CD4-positive, alpha-beta T cell treated with Interleukin-4 for 1 hour (primary cell): ENCODE measurements at regions not wholly inside any gene's neighbourhood (a gene's known extent, or its start where the extent isn't known, plus 50 kb on each side); places are given as distances from the start of the nearest gene placed in this dataset.
"Not testable (repeated sequence)": the region's sequence is repeated elsewhere in the genome, so short reads cannot be mapped to it uniquely, and the experiment has no call there.

ENCODE experiments used
- DNase-seq, 2 donors: peaks; one replicate each; pipeline ENCODE4 v3.0.0-alpha.2; 2020 to 2022

GRCh38 chr6:14375930-14376329 lies 258.4 kb downstream of the CD83 start:
- no peak for DNase-seq

DNA sequence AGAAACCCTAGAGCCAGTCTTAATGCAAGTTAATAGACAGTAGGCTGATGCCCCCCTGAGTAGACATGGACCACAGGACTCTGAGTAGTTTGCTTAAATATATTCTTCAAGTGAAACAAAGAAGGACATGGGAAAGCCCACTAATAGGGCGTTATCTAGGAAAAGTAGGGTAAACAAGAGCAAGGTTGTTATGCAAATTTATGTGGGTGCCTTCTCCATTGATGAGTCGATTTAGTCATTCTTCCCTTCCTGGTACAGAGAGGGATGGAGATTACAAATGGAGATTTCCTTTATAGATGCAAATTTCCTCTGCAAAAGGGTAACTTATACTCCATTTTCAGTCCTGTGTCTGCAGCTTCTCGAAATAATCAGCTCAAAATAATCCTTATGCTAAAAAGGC lies 262.0 kb downstream of the CD83 start:
- no peak for DNase-seq

DNA sequence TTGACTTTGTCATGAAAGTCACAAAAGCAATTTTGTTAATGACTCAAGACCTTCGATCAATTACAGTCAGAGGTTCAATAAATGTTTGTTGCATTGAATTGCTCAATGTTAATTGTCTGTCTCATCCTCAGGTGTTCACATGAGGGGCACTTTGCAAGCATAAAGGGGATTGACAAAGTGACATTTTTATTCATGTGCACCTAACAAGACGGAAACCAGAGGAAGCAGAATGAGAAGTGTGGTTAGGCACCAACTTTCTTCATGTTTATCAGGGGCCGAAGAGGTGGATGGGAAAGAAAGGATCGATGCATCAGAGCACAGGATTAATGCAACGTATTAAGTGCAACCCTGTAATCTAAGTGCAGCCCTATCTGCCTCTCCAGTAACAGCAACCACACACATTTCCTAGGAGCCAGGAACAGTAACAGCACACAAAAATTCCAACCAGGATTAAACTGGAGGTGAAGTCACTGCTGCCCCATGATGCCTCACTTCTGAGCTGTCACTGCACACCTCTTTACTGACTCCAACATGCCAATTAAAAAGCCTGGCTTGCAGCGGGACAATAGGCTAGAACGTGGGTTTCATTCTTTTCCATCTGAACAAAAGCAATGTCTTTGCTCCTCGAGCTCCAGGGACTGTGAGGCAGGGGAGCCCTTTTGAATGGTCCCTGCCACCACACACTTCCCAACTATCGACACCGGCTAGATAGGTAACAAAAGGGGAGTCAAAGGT lies 262.7 kb downstream of the CD83 start:
- DNase-seq, result no peak

GRCh38 chr6:14380901-14381828 lies 263.6 kb downstream of the CD83 start:
- DNase-seq, result no peak

DNA sequence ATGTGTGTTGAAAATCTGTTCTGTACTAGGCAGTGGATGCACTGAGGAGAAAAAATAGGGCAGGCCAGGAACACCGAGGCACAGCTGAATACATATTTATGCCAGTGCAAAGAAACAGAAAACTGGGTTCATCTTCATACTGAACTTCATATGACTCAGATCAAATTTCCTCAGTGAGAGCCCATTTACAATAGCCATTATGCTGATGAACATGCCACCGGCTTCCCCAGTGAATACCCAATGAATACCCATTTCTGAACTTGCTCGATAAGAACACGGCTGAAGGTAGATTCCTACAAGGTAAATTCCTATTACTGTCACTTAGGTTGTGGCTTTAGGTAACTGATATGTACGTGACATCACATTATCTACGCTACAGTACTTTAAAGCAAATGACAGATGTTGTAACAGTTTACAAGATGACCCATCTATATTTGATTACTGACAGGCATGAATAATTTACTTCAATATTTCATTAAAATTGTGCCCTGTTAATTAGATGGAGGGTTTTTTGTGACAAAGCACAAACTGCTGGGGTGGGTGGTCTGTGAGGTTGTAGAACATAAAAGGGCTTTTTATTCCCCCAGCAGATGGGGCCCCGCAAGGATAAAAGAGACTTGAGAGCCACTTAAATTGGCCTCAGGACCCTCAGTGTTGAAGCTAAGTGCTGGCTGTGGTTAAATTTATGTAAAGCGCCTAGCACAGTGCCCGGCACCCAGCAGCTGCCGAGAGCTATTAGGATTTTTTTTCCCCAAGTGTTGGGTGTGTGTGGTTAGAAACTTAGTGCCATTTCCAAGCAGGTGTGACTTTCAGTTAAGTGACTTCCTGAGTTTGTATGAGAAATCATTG lies 264.5 kb downstream of the CD83 start:
- DNase-seq, result no peak

- no peak for DNase-seq
These were observed 265.2 kb downstream of the CD83 start for GRCh38 chr6:14382678-14383236.

DNA sequence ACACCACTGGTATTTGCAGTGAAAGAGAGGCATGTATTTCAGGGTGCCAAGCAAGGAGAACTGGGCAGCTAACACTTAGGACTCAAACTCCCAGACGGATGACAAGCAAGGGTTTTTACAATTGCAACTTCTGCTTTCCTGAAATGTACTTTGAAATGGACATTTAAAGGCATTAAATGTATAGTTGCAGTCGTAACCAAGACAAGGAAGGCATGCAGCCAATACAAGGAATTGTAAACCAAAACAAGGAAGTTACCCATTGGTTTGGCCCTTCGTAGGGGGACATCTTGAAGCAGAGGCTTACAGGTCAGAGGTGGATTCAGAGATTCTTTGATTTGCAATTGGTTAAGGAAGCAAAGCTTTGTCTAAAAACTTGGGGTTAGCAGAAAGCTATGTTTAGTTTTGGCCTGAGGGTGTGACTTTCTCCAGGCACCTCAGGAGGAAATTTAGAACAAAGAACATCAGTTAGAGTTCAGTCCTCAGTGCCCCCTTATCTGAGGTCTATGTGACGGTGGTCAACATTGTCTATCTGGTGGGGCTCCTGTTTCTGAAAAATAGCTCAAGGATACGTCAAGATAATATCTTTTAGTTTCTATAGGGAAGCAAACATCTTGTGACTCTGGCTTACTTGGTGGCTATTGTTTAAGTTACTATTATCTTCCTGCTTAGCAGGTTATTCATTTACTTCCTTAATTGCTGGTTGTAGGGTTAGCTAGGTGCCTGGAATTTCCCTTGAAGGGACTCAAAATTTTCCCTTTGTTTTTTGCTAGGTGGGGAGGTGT lies 266.0 kb downstream of the CD83 start:
- DNase-seq, result peak in 1 of 2 donors; percentile 11

- no peak for DNase-seq
These were observed 266.8 kb downstream of the CD83 start for GRCh38 chr6:14384175-14384949.

DNA sequence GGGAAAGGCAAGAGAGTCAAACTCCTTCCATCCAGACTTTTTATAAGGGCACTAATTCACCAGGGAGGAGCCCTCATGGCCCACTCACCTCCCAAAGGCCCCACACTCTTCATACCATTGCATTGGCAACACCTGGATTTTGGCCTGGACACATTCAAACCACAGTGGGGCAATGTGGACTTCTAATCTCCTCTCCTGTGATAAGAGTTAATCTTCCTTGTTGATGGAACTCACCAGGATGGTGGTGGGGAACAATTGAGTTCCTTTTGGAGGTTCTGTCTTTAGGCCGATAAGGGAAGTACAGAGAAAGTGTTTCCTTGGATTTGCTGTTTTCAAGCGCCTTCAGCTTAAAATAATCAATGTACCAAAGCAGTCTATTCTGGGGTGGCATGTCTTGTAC lies 268.7 kb downstream of the CD83 start:
- DNase-seq, result no peak

DNA sequence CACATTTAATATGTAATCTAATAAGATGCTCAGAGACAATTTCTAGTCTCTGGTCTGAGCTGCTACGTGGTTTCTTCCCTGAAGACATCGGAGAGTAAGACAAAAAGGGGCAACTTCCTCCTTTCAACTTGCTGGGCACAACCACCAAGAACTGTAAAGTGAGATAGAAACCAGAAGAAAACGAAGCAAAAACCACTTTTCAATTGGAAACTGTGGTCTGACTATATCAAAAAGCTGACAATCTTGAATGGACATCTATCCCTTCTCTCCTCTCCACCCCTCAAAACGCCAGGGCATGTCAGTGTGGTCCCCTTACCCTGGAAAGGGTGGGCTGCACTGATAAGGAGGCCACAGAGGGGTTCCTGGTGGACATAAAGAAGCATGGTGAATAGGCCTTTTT lies 269.1 kb downstream of the CD83 start:
- DNase-seq, result no peak

DNA sequence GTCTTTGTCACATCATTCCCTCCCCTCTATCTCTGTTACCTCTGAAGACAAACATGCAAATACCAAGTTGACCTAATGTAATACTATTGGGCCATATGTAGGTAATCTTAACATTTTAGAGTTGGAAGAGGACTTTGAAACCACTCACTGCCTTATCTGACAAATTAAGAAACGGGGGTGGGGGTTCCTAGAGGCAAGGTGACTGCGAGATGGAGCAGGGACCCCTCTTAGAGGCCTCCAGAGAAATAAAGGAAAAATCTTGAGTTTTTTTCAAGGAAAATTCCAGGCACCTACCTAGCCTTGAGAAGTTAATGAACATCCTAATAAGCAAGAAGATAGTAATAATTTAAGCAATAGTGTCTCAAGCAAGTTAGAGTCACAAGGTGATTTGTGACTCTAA lies 270.8 kb downstream of the CD83 start:
- no peak for DNase-seq

DNA sequence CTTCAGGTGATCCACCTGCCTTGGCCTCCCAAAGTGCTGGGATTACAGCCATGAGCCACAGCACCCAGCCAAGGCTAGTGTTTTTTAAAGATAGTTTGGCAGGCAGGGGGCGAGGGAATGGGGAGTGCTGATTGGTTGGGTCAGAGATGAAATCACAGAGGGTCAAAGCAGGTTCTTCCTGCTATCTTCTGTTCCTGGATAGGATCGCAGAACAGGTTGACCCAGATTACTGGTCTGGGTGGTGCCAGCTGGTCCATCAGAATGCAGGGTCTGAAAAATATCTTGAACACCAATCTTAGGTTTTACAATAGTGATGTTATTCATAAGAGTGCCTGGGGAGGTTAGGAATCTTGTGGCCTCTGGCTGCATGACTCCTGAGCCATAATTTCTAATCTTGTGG lies 272.2 kb downstream of the CD83 start:
- DNase-seq, result not testable (repeated sequence)

DNA sequence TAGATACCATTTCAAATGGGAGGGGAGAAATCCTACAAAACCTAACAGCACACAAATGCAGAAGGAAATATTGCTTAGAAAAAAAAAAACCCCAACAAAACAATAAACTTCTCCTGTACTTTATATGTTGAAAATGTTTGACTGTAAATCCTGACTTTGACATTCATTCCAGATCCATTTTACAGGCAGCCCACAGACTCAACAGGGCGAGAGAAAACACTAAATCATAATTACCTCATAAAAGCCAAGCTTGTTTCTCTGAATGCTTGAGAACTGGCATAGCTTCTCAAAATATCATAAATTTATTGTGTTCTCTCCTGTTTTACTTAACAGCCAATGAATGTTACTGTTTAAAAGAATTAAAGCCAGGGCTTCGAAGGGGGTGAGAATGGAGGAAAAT lies 273.2 kb downstream of the CD83 start:
- no peak for DNase-seq

GRCh38 chr6:14393910-14394309 lies 276.3 kb downstream of the CD83 start:
- DNase-seq, result no peak

GRCh38 chr6:14396392-14396791 lies 278.8 kb downstream of the CD83 start:
- no peak for DNase-seq

GRCh38 chr6:14396826-14397517 lies 279.4 kb downstream of the CD83 start:
- DNase-seq, result no peak

DNA sequence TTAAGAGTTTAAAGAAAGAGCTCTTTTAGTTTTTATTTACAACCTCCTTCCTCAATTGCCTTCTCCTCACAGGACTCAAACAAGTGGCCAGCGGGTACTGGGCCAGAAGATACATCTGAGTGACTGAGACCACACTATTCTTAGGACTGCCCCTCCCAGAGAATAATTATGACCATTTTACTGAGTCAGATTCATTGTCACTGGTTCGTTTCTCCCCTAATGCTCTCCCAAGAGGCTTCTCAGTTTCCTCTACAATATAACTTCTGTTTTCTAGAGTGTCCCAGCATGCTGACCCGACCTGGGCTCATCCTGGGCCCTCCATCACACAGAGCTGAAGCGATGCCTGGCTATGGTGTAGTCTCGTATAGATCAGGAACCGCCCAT lies 279.9 kb downstream of the CD83 start:
- no peak for DNase-seq

GRCh38 chr6:14398953-14399352 lies 281.4 kb downstream of the CD83 start:
- DNase-seq, result no peak

- no peak for DNase-seq
These were observed 282.1 kb downstream of the CD83 start for GRCh38 chr6:14399635-14400034.

GRCh38 chr6:14401246-14401645 lies 283.7 kb downstream of the CD83 start:
- no peak for DNase-seq
